ENCODE measurements at regions not wholly inside any gene's neighbourhood (a gene's known extent, or its start where the extent isn't known, plus 50 kb on each side); places are given as distances from the start of the nearest gene placed in this dataset.
"Not testable (repeated sequence)": the region's sequence is repeated elsewhere in the genome, so short reads cannot be mapped to it uniquely, and the experiment has no call there.

GRCh38 chr1:29569971-29570634 lies 333.8 kb downstream of the PTPRU start:
- DNase-seq (ENCODE audit: low read depth) = peak; percentile 100

- DNase-seq (ENCODE audit: low read depth) = no peak
Observed at GRCh38 chr1:29567257-29567656, 330.9 kb downstream of the PTPRU start.

GRCh38 chr1:29565490-29565889 lies 329.2 kb downstream of the PTPRU start:
- no peak for DNase-seq (ENCODE audit: low read depth)

- peak; percentile 36 for DNase-seq (ENCODE audit: low read depth)
Observed at GRCh38 chr1:29563571-29563970, 327.2 kb downstream of the PTPRU start.

- DNase-seq (ENCODE audit: low read depth) = no peak
Observed at GRCh38 chr1:29563092-29563491, 326.8 kb downstream of the PTPRU start.

GRCh38 chr1:29559056-29559455 lies 322.7 kb downstream of the PTPRU start:
- no peak for DNase-seq (ENCODE audit: low read depth)

GRCh38 chr1:29557701-29558600 lies 321.6 kb downstream of the PTPRU start:
- DNase-seq (ENCODE audit: low read depth) = no peak

- no peak for DNase-seq (ENCODE audit: low read depth)
Observed at GRCh38 chr1:29557066-29557465, 320.7 kb downstream of the PTPRU start.

- no peak for DNase-seq (ENCODE audit: low read depth)
Observed at GRCh38 chr1:29556657-29557056, 320.3 kb downstream of the PTPRU start.

- DNase-seq (ENCODE audit: low read depth) = no peak
Observed at GRCh38 chr1:29555043-29555620, 318.8 kb downstream of the PTPRU start.

- no peak for DNase-seq (ENCODE audit: low read depth)
Observed at GRCh38 chr1:29554208-29554778, 318.0 kb downstream of the PTPRU start.

GRCh38 chr1:29551123-29551936 lies 315.0 kb downstream of the PTPRU start:
- no peak for DNase-seq (ENCODE audit: low read depth)

- peak; percentile 27 for DNase-seq (ENCODE audit: low read depth)
Observed at GRCh38 chr1:29550119-29550841, 314.0 kb downstream of the PTPRU start.

GRCh38 chr1:29549728-29550118 lies 313.4 kb downstream of the PTPRU start:
- not testable (repeated sequence) for DNase-seq (ENCODE audit: low read depth)

GRCh38 chr1:29549001-29549400 lies 312.7 kb downstream of the PTPRU start:
- DNase-seq (ENCODE audit: low read depth) = no peak

GRCh38 chr1:29548091-29548490 lies 311.8 kb downstream of the PTPRU start:
- no peak for DNase-seq (ENCODE audit: low read depth)

- no peak for DNase-seq (ENCODE audit: low read depth)
Observed at GRCh38 chr1:29547300-29547699, 311.0 kb downstream of the PTPRU start.

GRCh38 chr1:29546496-29546895 lies 310.2 kb downstream of the PTPRU start:
- no peak for DNase-seq (ENCODE audit: low read depth)

- no peak for DNase-seq (ENCODE audit: low read depth)
Observed at GRCh38 chr1:29544406-29544805, 308.1 kb downstream of the PTPRU start.

- DNase-seq (ENCODE audit: low read depth) = no peak
Observed at GRCh38 chr1:29543586-29543985, 307.3 kb downstream of the PTPRU start.

- DNase-seq (ENCODE audit: low read depth) = no peak
Observed at GRCh38 chr1:29542548-29542947, 306.2 kb downstream of the PTPRU start.

Measured in M059J (cell line).